WTC11 (cell line): ENCODE measurements at regions not wholly inside any gene's neighbourhood (a gene's known extent, or its start where the extent isn't known, plus 50 kb on each side); places are given as distances from the start of the nearest gene placed in this dataset.

Source experiments
- ATAC-seq: fragments of 200-7000 bp; cut with Tn5 transposase; 2 replicates; pipeline ENCODE4 v1.10.0; 2021; ENCODE audit warnings: mild to moderate bottlenecking, moderate library complexity
- CTCF ChIA-PET: fragments of 300-600 bp; sonication (Branson Sonifier 250); formaldehyde crosslinking; loops from one replicate; lab custom pipeline; 2021; ENCODE audit warnings: antibody characterized with exemption; lab: Charles Lee
- POLR2A ChIA-PET: fragments of 350-600 bp; sonication (Branson Sonifier 250); formaldehyde crosslinking; loops from one replicate; lab custom pipeline; 2021; ENCODE audit warnings: antibody characterized with exemption; lab: Charles Lee
- DNase-seq: peaks from one replicate; pipeline ENCODE4 v3.0.0; 2021; ENCODE audit warnings: low spot score
- H3K27ac Mint-ChIP-seq: 2 replicates; pipeline ENCODE4 v1.8.0; 2021; ENCODE audit warnings: mixed read lengths
- H3K27me3 Mint-ChIP-seq: 2 replicates; pipeline ENCODE4 v1.8.0; 2021; ENCODE audit warnings: low read depth, mild to moderate bottlenecking, moderate library complexity, mixed read lengths
- H3K36me3 Mint-ChIP-seq: 2 replicates; pipeline ENCODE4 v1.8.0; 2021; ENCODE audit warnings: mixed read lengths
- H3K4me1 Mint-ChIP-seq: 2 replicates; pipeline ENCODE4 v1.8.0; 2022; ENCODE audit warnings: mixed read lengths
- H3K4me3 Mint-ChIP-seq: 2 replicates; pipeline ENCODE4 v1.8.0; 2021; ENCODE audit warnings: mild to moderate bottlenecking, moderate library complexity, mixed read lengths
- H3K9me3 Mint-ChIP-seq: 2 replicates; pipeline ENCODE4 v1.8.0; 2021; ENCODE audit warnings: mixed read lengths
- ARID4B ChIP-seq: sonication (generic); formaldehyde crosslinking; IDR thresholded peaks from 2 replicates; pipeline ENCODE4 v1.8.0; 2023; ENCODE audit warnings: missing genetic modification reagents, mild to moderate bottlenecking, borderline replicate concordance
- CBFB ChIP-seq: sonication (generic); formaldehyde crosslinking; IDR thresholded peaks from 2 replicates; pipeline ENCODE4 v1.8.1; 2022; ENCODE audit warnings: mild to moderate bottlenecking, low read depth, missing genetic modification reagents
- CREB1 ChIP-seq: sonication (generic); formaldehyde crosslinking; IDR thresholded peaks from 2 replicates; pipeline ENCODE4 v1.8.0; 2023; ENCODE audit warnings: mild to moderate bottlenecking, missing genetic modification reagents
- ERG ChIP-seq: fragments of 250-450 bp; sonication (Bioruptor Pico); IDR thresholded peaks from 2 replicates; pipeline ENCODE4 v1.8.0; 2021; ENCODE audit warnings: mild to moderate bottlenecking
- ESRRA ChIP-seq: sonication (generic); formaldehyde crosslinking; IDR thresholded peaks from 2 replicates; pipeline ENCODE4 v1.8.1; 2022; ENCODE audit warnings: mild to moderate bottlenecking, missing genetic modification reagents, borderline replicate concordance
- FOXP1 ChIP-seq: sonication (generic); formaldehyde crosslinking; IDR thresholded peaks from 2 replicates; pipeline ENCODE4 v1.8.0; 2022; ENCODE audit warnings: missing genetic modification reagents, mild to moderate bottlenecking, moderate library complexity, borderline replicate concordance
- IRF2 ChIP-seq: sonication (generic); formaldehyde crosslinking; IDR thresholded peaks from 2 replicates; pipeline ENCODE4 v1.8.0; 2022; ENCODE audit warnings: low read depth, missing genetic modification reagents, borderline replicate concordance
- KAT7 ChIP-seq: sonication (generic); formaldehyde crosslinking; IDR thresholded peaks from 2 replicates; pipeline ENCODE4 v1.8.1; 2023; ENCODE audit warnings: missing genetic modification reagents, mild to moderate bottlenecking, borderline replicate concordance
- MYBL2 ChIP-seq: sonication (generic); formaldehyde crosslinking; IDR thresholded peaks from 2 replicates; pipeline ENCODE4 v1.8.1; 2023; ENCODE audit warnings: mild to moderate bottlenecking, moderate library complexity, missing genetic modification reagents
- NFE2L1 ChIP-seq: sonication (generic); formaldehyde crosslinking; IDR thresholded peaks from 2 replicates; pipeline ENCODE4 v1.8.1; 2023; ENCODE audit warnings: missing genetic modification reagents
- OVOL2 ChIP-seq: fragments of 250-450 bp; sonication (Bioruptor Pico); IDR thresholded peaks from 2 replicates; pipeline ENCODE4 v1.9.0; 2021; ENCODE audit warnings: mild to moderate bottlenecking, borderline replicate concordance
- PRDM15 ChIP-seq: sonication (generic); formaldehyde crosslinking; IDR thresholded peaks from 2 replicates; pipeline ENCODE4 v1.8.0; 2022; ENCODE audit warnings: missing genetic modification reagents
- SP1 ChIP-seq: sonication (generic); formaldehyde crosslinking; conservative IDR thresholded peaks from 2 replicates; pipeline ENCODE4 v1.8.1; 2022; ENCODE audit warnings: missing genetic modification reagents
- TCF7 ChIP-seq: sonication (generic); formaldehyde crosslinking; IDR thresholded peaks from 2 replicates; pipeline ENCODE4 v1.8.0; 2022; ENCODE audit warnings: mild to moderate bottlenecking, low read depth, missing genetic modification reagents, moderate library complexity
- ZNF219 ChIP-seq: sonication (generic); formaldehyde crosslinking; IDR thresholded peaks from 2 replicates; pipeline ENCODE4 v1.8.0; 2023; ENCODE audit warnings: missing genetic modification reagents, mild to moderate bottlenecking, borderline replicate concordance
- ZNF671 ChIP-seq: fragments of 250-450 bp; sonication (Bioruptor Pico); IDR thresholded peaks from 2 replicates; pipeline ENCODE4 v1.8.0; 2021; ENCODE audit warnings: mild to moderate bottlenecking
- ZSCAN18 ChIP-seq: fragments of 250-450 bp; sonication (Bioruptor Pico); IDR thresholded peaks from 2 replicates; pipeline ENCODE4 v2.1.2; 2022; ENCODE audit warnings: mild to moderate bottlenecking, moderate library complexity
- TF ChIP-seq, protein P1 (sequence below): fragments of 250-450 bp; sonication (Bioruptor Pico); IDR thresholded peaks from 2 replicates; pipeline ENCODE4 v1.9.0; 2021; ENCODE audit warnings: mild to moderate bottlenecking
- TF ChIP-seq, protein P2 (sequence below): sonication (generic); formaldehyde crosslinking; IDR thresholded peaks from 2 replicates; pipeline ENCODE4 v1.8.0; 2022; ENCODE audit warnings: mild to moderate bottlenecking, missing genetic modification reagents

GRCh38 chr12:77299001-77299400, 233.6 kb upstream of the E2F7 start:
- TF ChIP-seq ZNF671 (no peak), MYBL2 (CRISPR knock-in tag) (no peak), ESRRA (CRISPR knock-in tag) (no peak)
- Mint-ChIP-seq H3K4me1 (no peaks in the 10 kb centered on the region), H3K4me3 (no peak overlapping the region), H3K27ac (no peak overlapping the region), H3K9me3 (peaks cover 13% of the 10 kb centered on the region), H3K36me3 (no peaks in the 10 kb centered on the region), H3K27me3 (no peaks in the 10 kb centered on the region)
- ChIA-PET POLR2A (no interaction called here), CTCF (no interaction called here)
- ATAC-seq: no peak
- DNase-seq: no peak

DNA sequence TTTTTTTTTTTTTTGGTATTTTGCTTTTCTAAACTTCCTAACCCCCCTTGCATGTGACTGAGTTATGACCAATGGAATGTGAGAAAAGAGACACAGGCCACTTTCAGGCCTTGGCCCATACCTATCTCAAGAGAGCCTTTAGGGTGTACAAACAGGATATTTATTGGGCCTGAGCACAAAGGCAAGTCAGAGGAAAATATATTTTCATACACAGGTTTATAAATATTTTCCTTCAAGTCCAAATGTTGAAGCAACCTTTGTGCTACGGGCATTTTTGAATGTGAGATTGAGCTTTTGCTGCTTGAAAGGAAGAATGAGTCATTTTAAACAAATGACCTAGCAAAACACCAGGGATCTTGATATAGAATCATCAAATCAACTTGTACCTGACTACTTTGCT, 228.6 kb upstream of the E2F7 start:
- H3K27me3 Mint-ChIP-seq: no peaks in the 10 kb centered on the region
- ATAC-seq (no peak), DNase-seq (no peak)
- TF ChIP-seq CBFB (CRISPR knock-in tag) (no peak), FOXP1 (CRISPR knock-in tag) (no peak), ERG (CRISPR knock-in tag) (no peak), CREB1 (CRISPR knock-in tag) (no peak), IRF2 (CRISPR knock-in tag) (no peak), OVOL2 (no peak), KAT7 (CRISPR knock-in tag) (no peak), SP1 (CRISPR knock-in tag) (no peak), ZNF219 (no peak), ARID4B (CRISPR knock-in tag) (no peak), TCF7 (CRISPR knock-in tag) (no peak), NFE2L1 (no peak), ZSCAN18 (CRISPR knock-in tag) (no peak), PRDM15 (CRISPR knock-in tag) (no peak)
- TF ChIP-seq, protein P1, sequence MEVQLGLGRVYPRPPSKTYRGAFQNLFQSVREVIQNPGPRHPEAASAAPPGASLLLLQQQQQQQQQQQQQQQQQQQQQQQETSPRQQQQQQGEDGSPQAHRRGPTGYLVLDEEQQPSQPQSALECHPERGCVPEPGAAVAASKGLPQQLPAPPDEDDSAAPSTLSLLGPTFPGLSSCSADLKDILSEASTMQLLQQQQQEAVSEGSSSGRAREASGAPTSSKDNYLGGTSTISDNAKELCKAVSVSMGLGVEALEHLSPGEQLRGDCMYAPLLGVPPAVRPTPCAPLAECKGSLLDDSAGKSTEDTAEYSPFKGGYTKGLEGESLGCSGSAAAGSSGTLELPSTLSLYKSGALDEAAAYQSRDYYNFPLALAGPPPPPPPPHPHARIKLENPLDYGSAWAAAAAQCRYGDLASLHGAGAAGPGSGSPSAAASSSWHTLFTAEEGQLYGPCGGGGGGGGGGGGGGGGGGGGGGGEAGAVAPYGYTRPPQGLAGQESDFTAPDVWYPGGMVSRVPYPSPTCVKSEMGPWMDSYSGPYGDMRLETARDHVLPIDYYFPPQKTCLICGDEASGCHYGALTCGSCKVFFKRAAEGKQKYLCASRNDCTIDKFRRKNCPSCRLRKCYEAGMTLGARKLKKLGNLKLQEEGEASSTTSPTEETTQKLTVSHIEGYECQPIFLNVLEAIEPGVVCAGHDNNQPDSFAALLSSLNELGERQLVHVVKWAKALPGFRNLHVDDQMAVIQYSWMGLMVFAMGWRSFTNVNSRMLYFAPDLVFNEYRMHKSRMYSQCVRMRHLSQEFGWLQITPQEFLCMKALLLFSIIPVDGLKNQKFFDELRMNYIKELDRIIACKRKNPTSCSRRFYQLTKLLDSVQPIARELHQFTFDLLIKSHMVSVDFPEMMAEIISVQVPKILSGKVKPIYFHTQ (CRISPR knock-in tag): no peak
- TF ChIP-seq, protein P2, sequence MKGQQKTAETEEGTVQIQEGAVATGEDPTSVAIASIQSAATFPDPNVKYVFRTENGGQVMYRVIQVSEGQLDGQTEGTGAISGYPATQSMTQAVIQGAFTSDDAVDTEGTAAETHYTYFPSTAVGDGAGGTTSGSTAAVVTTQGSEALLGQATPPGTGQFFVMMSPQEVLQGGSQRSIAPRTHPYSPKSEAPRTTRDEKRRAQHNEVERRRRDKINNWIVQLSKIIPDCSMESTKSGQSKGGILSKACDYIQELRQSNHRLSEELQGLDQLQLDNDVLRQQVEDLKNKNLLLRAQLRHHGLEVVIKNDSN (CRISPR knock-in tag): no peak
- no peaks in the 10 kb centered on the region for H3K4me1 Mint-ChIP-seq
- H3K9me3 Mint-ChIP-seq: 0 out of 2 replicates have a peak, but pooled peaks cover 12% of the 10 kb centered on the region
- H3K4me3 Mint-ChIP-seq: no peak overlapping the region
- CTCF ChIA-PET: no interaction called here
- POLR2A ChIA-PET: no interaction called here
- no peaks in the 10 kb centered on the region for H3K36me3 Mint-ChIP-seq
- no peak overlapping the region for H3K27ac Mint-ChIP-seq
